ENCODE measurements at regions not wholly inside any gene's neighbourhood (a gene's known extent, or its start where the extent isn't known, plus 50 kb on each side); places are given as distances from the start of the nearest gene placed in this dataset.

GRCh38 chr1:172967936-172968335, 82.8 kb downstream of the TNFSF18 start:
- TF ChIP-seq SIN3A (IDR thresholded peaks at IDR 0.05; ENCODE audit: low read depth): no peak
- TF ChIP-seq EZH2phosphoT487 (IDR thresholded peaks at IDR 0.05; ENCODE audit: borderline replicate concordance): no peak
- TF ChIP-seq, protein P1, sequence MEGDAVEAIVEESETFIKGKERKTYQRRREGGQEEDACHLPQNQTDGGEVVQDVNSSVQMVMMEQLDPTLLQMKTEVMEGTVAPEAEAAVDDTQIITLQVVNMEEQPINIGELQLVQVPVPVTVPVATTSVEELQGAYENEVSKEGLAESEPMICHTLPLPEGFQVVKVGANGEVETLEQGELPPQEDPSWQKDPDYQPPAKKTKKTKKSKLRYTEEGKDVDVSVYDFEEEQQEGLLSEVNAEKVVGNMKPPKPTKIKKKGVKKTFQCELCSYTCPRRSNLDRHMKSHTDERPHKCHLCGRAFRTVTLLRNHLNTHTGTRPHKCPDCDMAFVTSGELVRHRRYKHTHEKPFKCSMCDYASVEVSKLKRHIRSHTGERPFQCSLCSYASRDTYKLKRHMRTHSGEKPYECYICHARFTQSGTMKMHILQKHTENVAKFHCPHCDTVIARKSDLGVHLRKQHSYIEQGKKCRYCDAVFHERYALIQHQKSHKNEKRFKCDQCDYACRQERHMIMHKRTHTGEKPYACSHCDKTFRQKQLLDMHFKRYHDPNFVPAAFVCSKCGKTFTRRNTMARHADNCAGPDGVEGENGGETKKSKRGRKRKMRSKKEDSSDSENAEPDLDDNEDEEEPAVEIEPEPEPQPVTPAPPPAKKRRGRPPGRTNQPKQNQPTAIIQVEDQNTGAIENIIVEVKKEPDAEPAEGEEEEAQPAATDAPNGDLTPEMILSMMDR (IDR thresholded peaks at IDR 0.05 in 2 of 3, conservative IDR thresholded peaks at IDR 0.05 in 1 of 3; ENCODE audit: borderline replicate concordance in 1 of 3, insufficient read depth in 1 of 3, low read depth in 2 of 3, low read length in 2 of 3): no peak
- no peak for TF ChIP-seq YY1 (IDR thresholded peaks at IDR 0.05; ENCODE audit: extremely low read depth, insufficient replicate concordance, low read depth, low read length)
- no peak for TF ChIP-seq POLR2A (IDR thresholded peaks at IDR 0.05; ENCODE audit: borderline replicate concordance, extremely low read depth, insufficient read depth, insufficient read length)
- TF ChIP-seq REST (IDR thresholded peaks at IDR 0.05; ENCODE audit: low read depth): no peak
- TF ChIP-seq MAX (IDR thresholded peaks at IDR 0.05): no peak
- TF ChIP-seq TCF7L2 (IDR thresholded peaks at IDR 0.05; ENCODE audit: borderline replicate concordance, extremely low read depth, insufficient read depth, insufficient read length): no peak
